HL-60 (cell line): ENCODE measurements at regions not wholly inside any gene's neighbourhood (a gene's known extent, or its start where the extent isn't known, plus 50 kb on each side); places are given as distances from the start of the nearest gene placed in this dataset.
"Not testable (repeated sequence)": the region's sequence is repeated elsewhere in the genome, so short reads cannot be mapped to it uniquely, and the experiment has no call there.

Experiments
- DNase-seq, 2 experiments: peaks; one replicate each; pipeline ENCODE4 v3.0.0-alpha.2; 2010 to 2020; ENCODE audit warnings: low read depth in 1 of 2, low spot score in 1 of 2
- H3K27ac ChIP-seq: fragments of 250-450 bp; sonication (Bioruptor Pico); replicated peaks from 2 replicates; pipeline ENCODE4 v1.5.1; 2020; ENCODE audit warnings: mild to moderate bottlenecking, moderate library complexity
- H3K27me3 ChIP-seq: fragments of 250-450 bp; sonication (Bioruptor Pico); 2 replicates; pipeline ENCODE4 v1.5.1; 2021; ENCODE audit warnings: mild to moderate bottlenecking, moderate library complexity; ENCODE audit not compliant: insufficient read depth, poor library complexity, severe bottlenecking
- H3K4me3 ChIP-seq: replicated peaks from 2 replicates; pipeline ENCODE4 v1.5.1; 2011; ENCODE audit warnings: mild to moderate bottlenecking, control low read depth, low read length; ENCODE audit not compliant: insufficient read depth
- GABPA ChIP-seq: IDR thresholded peaks from 2 replicates; pipeline ENCODE4 v1.6.1; 2012; ENCODE audit warnings: low read depth
- POLR2AphosphoS5 ChIP-seq: IDR thresholded peaks from 2 replicates; pipeline ENCODE4 v1.6.1; 2012; ENCODE audit warnings: low read depth
- REST ChIP-seq: IDR thresholded peaks from 2 replicates; pipeline ENCODE4 v1.6.1; 2012; ENCODE audit warnings: low read depth; ENCODE audit not compliant: insufficient replicate concordance
- SPI1 ChIP-seq: IDR thresholded peaks from 2 replicates; pipeline ENCODE4 v1.6.1; 2012; ENCODE audit warnings: low read depth, mild to moderate bottlenecking, borderline replicate concordance
- TF ChIP-seq, protein P1 (sequence below): IDR thresholded peaks from one replicate; pipeline ENCODE4 v1.5.1; 2011; ENCODE audit warnings: low read length, control low read depth, inconsistent platforms; ENCODE audit not compliant: insufficient read depth

DNA sequence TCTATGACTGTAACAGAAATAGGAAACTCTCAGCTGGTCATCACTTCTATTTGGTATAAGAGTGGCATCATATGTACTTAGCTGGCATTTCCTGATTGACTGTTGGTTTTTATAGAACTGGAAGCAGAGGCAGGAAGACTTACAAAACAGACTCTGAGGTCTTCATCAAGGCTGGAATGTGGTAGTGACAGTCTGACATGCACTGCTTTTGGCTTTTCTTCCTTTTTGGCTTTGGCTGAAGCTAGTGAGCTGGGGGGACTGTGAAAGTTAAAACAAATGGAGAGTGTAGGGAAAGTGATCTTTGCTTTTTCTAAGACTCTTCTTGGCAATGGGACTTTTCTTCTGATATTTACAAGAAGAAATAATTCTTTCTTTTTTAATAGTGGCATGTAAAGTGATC is 121.1 kb upstream of the SLC4A4 start:
- TF ChIP-seq GABPA (no peak), POLR2AphosphoS5 (no peak)
- Histone ChIP-seq H3K4me3 (no peak overlapping the region), H3K27ac (no peak overlapping the region), H3K27me3 (no peaks in the 10 kb centered on the region)
- no peak for DNase-seq

DNA sequence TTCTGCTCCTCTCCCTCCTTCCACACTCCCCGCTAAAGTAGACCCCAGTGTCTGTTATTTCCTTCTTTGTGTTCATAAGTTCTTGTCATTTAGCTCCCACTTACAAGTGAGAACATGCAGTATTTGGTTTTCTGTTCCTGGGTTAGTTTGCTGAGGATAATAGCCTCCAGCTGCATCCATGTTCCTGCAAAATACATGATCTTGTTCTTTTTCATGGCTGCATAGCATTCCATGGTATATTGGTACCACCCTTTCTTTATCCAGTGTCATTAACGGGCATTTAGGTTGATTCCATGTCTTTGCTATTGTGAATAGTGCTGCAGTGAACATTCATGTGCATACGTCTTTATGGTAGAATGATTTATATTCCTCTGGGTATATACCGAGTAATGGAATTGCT is 118.0 kb upstream of the SLC4A4 start:
- DNase-seq, H3K4me3 ChIP-seq, H3K27me3 ChIP-seq, H3K27ac ChIP-seq: not testable (repeated sequence)

DNA sequence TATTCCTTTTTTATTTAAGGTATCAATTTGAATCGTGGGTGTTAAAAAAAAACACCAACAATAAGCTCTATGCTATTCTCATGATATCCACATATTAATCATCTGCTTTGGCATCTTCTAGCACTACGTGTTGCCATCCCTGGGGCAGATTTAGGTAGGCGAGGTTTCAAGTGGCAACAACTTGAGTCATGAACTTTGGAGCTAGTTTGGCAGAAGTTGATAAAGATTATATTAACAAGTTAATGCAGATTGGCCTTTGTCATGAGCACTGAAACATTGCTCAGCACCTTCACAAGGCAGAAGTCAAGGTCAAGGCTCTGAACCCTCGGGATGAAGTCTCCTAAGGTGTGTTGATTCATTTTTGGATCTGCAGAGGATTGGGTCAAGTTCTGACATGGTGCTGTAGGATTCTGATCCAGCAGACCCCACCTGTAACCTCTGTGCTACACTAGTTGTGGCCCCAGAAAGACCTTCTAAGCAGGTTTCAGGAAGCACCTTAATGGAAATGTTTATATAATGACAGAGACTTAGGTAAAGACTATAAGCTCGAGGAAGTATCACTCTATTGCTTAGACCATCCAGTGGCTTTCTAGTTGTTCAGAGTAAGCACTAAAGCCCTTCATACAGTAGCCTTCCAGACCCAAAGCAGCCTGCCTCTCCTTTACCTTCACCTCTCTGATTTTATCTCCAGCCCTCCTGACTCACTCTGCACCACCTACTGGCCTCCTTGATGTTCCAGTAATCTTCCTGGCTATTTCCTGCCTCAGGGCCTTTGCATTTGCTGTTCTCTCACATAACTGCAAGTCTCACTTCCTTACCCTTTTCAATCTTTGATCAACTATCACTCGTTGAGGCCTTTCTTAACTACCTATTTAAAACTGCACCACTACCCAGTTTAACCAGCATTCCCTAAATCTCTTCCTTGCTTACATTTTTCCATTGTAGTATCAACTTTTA is 117.0 kb upstream of the SLC4A4 start:
- DNase-seq: no peak
- Histone ChIP-seq H3K27me3 (no peaks in the 10 kb centered on the region), H3K27ac (no peak overlapping the region), H3K4me3 (no peak overlapping the region)
- TF ChIP-seq REST (no peak), GABPA (no peak), SPI1 (no peak), POLR2AphosphoS5 (no peak)
- TF ChIP-seq, protein P1, sequence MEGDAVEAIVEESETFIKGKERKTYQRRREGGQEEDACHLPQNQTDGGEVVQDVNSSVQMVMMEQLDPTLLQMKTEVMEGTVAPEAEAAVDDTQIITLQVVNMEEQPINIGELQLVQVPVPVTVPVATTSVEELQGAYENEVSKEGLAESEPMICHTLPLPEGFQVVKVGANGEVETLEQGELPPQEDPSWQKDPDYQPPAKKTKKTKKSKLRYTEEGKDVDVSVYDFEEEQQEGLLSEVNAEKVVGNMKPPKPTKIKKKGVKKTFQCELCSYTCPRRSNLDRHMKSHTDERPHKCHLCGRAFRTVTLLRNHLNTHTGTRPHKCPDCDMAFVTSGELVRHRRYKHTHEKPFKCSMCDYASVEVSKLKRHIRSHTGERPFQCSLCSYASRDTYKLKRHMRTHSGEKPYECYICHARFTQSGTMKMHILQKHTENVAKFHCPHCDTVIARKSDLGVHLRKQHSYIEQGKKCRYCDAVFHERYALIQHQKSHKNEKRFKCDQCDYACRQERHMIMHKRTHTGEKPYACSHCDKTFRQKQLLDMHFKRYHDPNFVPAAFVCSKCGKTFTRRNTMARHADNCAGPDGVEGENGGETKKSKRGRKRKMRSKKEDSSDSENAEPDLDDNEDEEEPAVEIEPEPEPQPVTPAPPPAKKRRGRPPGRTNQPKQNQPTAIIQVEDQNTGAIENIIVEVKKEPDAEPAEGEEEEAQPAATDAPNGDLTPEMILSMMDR: no peak

GRCh38 chr4:71222661-71223060 is 116.2 kb upstream of the SLC4A4 start:
- TF ChIP-seq SPI1: no peak
- TF ChIP-seq POLR2AphosphoS5: no peak
- TF ChIP-seq, protein P1: no peak
- no peak for TF ChIP-seq REST
- TF ChIP-seq GABPA: no peak
- Histone ChIP-seq H3K27ac (no peak overlapping the region), H3K4me3 (no peak overlapping the region), H3K27me3 (no peaks in the 10 kb centered on the region)
- no peak for DNase-seq
